Hematopoietic multipotent progenitor cell treated with erythropoietin and hydrocortisone succinate and interleukin-3 and kit ligand, for 4 days (in vitro differentiated cells): ENCODE measurements at regions not wholly inside any gene's neighbourhood (a gene's known extent, or its start where the extent isn't known, plus 50 kb on each side); places are given as distances from the start of the nearest gene placed in this dataset.

Experiments
- DNase-seq: peaks from one replicate; pipeline ENCODE4 v3.0.0-alpha.2; 2015

GRCh38 chr4:84441758-84442377 lies 57.2 kb downstream of the NKX6-1 start:
- no peak for DNase-seq

GRCh38 chr4:84439996-84440395 lies 59.1 kb downstream of the NKX6-1 start:
- DNase-seq = no peak

- DNase-seq = no peak
These were observed 62.3 kb downstream of the NKX6-1 start for GRCh38 chr4:84436812-84437211.

- no peak for DNase-seq
These were observed 64.7 kb downstream of the NKX6-1 start for GRCh38 chr4:84434344-84434743.

- no peak for DNase-seq
These were observed 65.4 kb downstream of the NKX6-1 start for GRCh38 chr4:84433633-84434222.

GRCh38 chr4:84432713-84433112 lies 66.4 kb downstream of the NKX6-1 start:
- DNase-seq = no peak

GRCh38 chr4:84420608-84421007 lies 78.5 kb downstream of the NKX6-1 start:
- no peak for DNase-seq

- no peak for DNase-seq
These were observed 79.9 kb downstream of the NKX6-1 start for GRCh38 chr4:84419201-84419600.

- no peak for DNase-seq
These were observed 80.9 kb downstream of the NKX6-1 start for GRCh38 chr4:84417997-84418709.

- DNase-seq = no peak
These were observed 85.1 kb downstream of the NKX6-1 start for GRCh38 chr4:84413976-84414375.

GRCh38 chr4:84413480-84413879 lies 85.6 kb downstream of the NKX6-1 start:
- DNase-seq = no peak

- DNase-seq = no peak
These were observed 87.0 kb downstream of the NKX6-1 start for GRCh38 chr4:84412062-84412461.

GRCh38 chr4:84407554-84408407 lies 91.3 kb downstream of the NKX6-1 start:
- DNase-seq = no peak

GRCh38 chr4:84403656-84404055 lies 95.4 kb downstream of the NKX6-1 start:
- no peak for DNase-seq

- no peak for DNase-seq
These were observed 97.3 kb downstream of the NKX6-1 start for GRCh38 chr4:84401701-84402306.

GRCh38 chr4:84394386-84394785 lies 104.7 kb downstream of the NKX6-1 start:
- no peak for DNase-seq

GRCh38 chr4:84392951-84393590 lies 106.0 kb downstream of the NKX6-1 start:
- DNase-seq = no peak

- no peak for DNase-seq
These were observed 109.7 kb downstream of the NKX6-1 start for GRCh38 chr4:84389406-84389805.

GRCh38 chr4:84385203-84385602 lies 113.9 kb downstream of the NKX6-1 start:
- no peak for DNase-seq

GRCh38 chr4:84384801-84385200 lies 114.3 kb downstream of the NKX6-1 start:
- DNase-seq = no peak

GRCh38 chr4:84381759-84382158 lies 117.3 kb downstream of the NKX6-1 start:
- no peak for DNase-seq

GRCh38 chr4:84379917-84380641 lies 119.0 kb downstream of the NKX6-1 start:
- DNase-seq = no peak
